Activated naive CD8-positive, alpha-beta T cell treated with anti-CD3 and anti-CD28 coated beads for 36 hours (primary cell): ENCODE measurements at regions not wholly inside any gene's neighbourhood (a gene's known extent, or its start where the extent isn't known, plus 50 kb on each side); places are given as distances from the start of the nearest gene placed in this dataset.

Experiments used
- DNase-seq: peaks from one replicate; pipeline ENCODE4 v3.0.0; 2021
- H3K27ac Mint-ChIP-seq: one replicate; pipeline ENCODE4 v1.8.0; 2022; ENCODE audit warnings: mild to moderate bottlenecking, moderate library complexity, mixed read lengths
- H3K27me3 Mint-ChIP-seq: one replicate; pipeline ENCODE4 v1.8.0; 2022; ENCODE audit warnings: mild to moderate bottlenecking, mixed read lengths
- H3K36me3 Mint-ChIP-seq: one replicate; pipeline ENCODE4 v1.8.0; 2021; ENCODE audit warnings: mild to moderate bottlenecking, mixed read lengths
- H3K4me1 Mint-ChIP-seq: one replicate; pipeline ENCODE4 v1.8.0; 2021; ENCODE audit warnings: mixed read lengths
- H3K4me3 Mint-ChIP-seq: one replicate; pipeline ENCODE4 v1.8.0; 2022; ENCODE audit warnings: mild to moderate bottlenecking, moderate library complexity, mixed read lengths
- H3K9me3 Mint-ChIP-seq: one replicate; pipeline ENCODE4 v1.8.0; 2022; ENCODE audit warnings: mixed read lengths

GRCh38 chr5:86320266-86320665 is 297.5 kb upstream of the COX7C start:
- Mint-ChIP-seq H3K27me3 (peaks cover 4% of the 10 kb centered on the region), H3K36me3 (no peaks in the 10 kb centered on the region), H3K4me3 (no peak overlapping the region), H3K27ac (no peak overlapping the region), H3K9me3 (no peaks in the 10 kb centered on the region), H3K4me1 (no peaks in the 10 kb centered on the region)
- DNase-seq = no peak

DNA sequence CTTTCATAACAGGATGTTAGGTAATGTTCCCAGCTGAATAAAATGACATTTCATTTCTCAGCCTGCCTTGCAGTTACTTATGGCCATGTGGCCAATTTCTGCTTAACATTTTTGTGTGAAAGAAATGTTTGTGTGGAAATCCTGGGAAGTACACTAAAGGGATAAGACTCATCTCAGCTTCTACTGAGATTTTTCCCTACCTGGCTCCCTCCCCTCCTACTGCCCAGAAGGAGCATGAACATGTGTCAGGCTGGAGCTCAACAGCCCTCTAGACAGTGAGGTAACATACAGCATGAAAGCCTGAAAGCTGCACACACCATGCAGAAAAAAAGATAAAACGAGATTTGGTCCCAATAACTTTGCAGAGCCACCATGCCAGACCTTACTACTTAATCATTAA is 288.4 kb upstream of the COX7C start:
- H3K4me1 Mint-ChIP-seq = no peaks in the 10 kb centered on the region
- no peak overlapping the region for H3K4me3 Mint-ChIP-seq
- no peaks in the 10 kb centered on the region for H3K36me3 Mint-ChIP-seq
- H3K27me3 Mint-ChIP-seq = no peaks in the 10 kb centered on the region
- H3K27ac Mint-ChIP-seq = no peak overlapping the region
- H3K9me3 Mint-ChIP-seq = no peaks in the 10 kb centered on the region
- DNase-seq = no peak

DNA sequence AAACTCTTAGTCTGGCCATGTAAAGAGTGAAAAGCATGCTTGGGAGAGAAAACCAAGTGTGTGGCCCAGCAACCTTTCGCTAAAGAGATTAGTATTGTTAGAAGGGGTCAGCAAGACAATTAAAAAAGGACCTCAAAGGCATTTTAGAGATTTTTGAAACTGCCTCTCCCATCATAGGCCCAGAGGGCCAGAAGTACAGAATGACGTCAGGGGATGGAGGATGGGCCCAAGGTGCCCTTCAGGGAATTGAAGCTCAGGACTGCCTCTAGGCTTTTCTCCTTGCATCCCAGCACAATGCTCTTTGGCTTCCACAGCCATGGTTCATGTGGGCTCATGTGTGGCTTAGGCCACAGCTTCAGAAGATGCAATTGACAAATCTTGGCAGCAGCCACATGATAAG is 287.0 kb upstream of the COX7C start:
- Mint-ChIP-seq H3K27me3 (no peaks in the 10 kb centered on the region), H3K4me1 (no peaks in the 10 kb centered on the region), H3K36me3 (no peaks in the 10 kb centered on the region), H3K27ac (no peak overlapping the region), H3K4me3 (no peak overlapping the region), H3K9me3 (no peaks in the 10 kb centered on the region)
- DNase-seq = no peak

- Mint-ChIP-seq H3K27ac (no peak overlapping the region), H3K27me3 (no peaks in the 10 kb centered on the region), H3K4me1 (no peaks in the 10 kb centered on the region), H3K36me3 (no peaks in the 10 kb centered on the region), H3K9me3 (no peaks in the 10 kb centered on the region), H3K4me3 (no peak overlapping the region)
- no peak for DNase-seq
These were observed 284.9 kb upstream of the COX7C start for GRCh38 chr5:86332851-86333250.

GRCh38 chr5:86337667-86338460 is 279.9 kb upstream of the COX7C start:
- Mint-ChIP-seq H3K27ac (no peak overlapping the region), H3K9me3 (no peaks in the 10 kb centered on the region), H3K36me3 (no peaks in the 10 kb centered on the region), H3K4me1 (no peaks in the 10 kb centered on the region), H3K27me3 (no peaks in the 10 kb centered on the region), H3K4me3 (no peak overlapping the region)
- DNase-seq = no peak

GRCh38 chr5:86354664-86355063 is 263.1 kb upstream of the COX7C start:
- no peaks in the 10 kb centered on the region for H3K36me3 Mint-ChIP-seq
- no peak overlapping the region for H3K4me3 Mint-ChIP-seq
- no peak for DNase-seq
- H3K27me3 Mint-ChIP-seq = no peaks in the 10 kb centered on the region
- no peak overlapping the region for H3K27ac Mint-ChIP-seq
- H3K4me1 Mint-ChIP-seq = no peaks in the 10 kb centered on the region
- no peaks in the 10 kb centered on the region for H3K9me3 Mint-ChIP-seq

DNA sequence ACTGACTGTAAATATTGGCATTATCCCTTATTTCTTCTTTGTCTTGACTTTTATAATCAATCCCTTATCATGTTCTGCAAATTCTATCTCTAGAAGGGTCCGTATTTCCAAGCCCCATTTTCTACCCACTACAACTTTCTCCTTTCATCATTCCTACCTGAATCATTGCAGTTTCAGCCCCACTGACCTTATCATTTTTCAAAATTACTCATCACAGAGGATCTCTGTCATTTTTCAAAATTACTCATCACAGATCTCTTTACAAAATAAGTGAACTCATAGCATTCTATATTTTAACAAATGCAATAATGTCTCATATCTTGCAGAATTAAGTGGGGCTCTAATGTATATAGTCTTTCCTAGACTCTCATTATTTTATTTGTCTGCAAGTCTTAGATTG is 256.9 kb upstream of the COX7C start:
- DNase-seq = no peak
- Mint-ChIP-seq H3K9me3 (no peaks in the 10 kb centered on the region), H3K27ac (no peak overlapping the region), H3K4me3 (no peak overlapping the region), H3K27me3 (no peaks in the 10 kb centered on the region), H3K4me1 (no peaks in the 10 kb centered on the region), H3K36me3 (no peaks in the 10 kb centered on the region)

- H3K4me1 Mint-ChIP-seq = no peaks in the 10 kb centered on the region
- peaks cover 3% of the 10 kb centered on the region for H3K27me3 Mint-ChIP-seq
- no peak overlapping the region for H3K4me3 Mint-ChIP-seq
- H3K27ac Mint-ChIP-seq = no peak overlapping the region
- DNase-seq = no peak
- H3K9me3 Mint-ChIP-seq = peaks cover 6% of the 10 kb centered on the region
- no peaks in the 10 kb centered on the region for H3K36me3 Mint-ChIP-seq
These were observed 246.7 kb upstream of the COX7C start for GRCh38 chr5:86371061-86371460.

GRCh38 chr5:86374611-86375010 is 243.1 kb upstream of the COX7C start:
- Mint-ChIP-seq H3K27ac (no peak overlapping the region), H3K27me3 (no peaks in the 10 kb centered on the region), H3K4me3 (no peak overlapping the region), H3K4me1 (no peaks in the 10 kb centered on the region), H3K9me3 (peaks cover 6% of the 10 kb centered on the region), H3K36me3 (no peaks in the 10 kb centered on the region)
- no peak for DNase-seq

- no peak overlapping the region for H3K27ac Mint-ChIP-seq
- H3K4me3 Mint-ChIP-seq = no peak overlapping the region
- DNase-seq = no peak
- no peaks in the 10 kb centered on the region for H3K36me3 Mint-ChIP-seq
- H3K9me3 Mint-ChIP-seq = peaks cover 6% of the 10 kb centered on the region
- H3K4me1 Mint-ChIP-seq = no peaks in the 10 kb centered on the region
- H3K27me3 Mint-ChIP-seq = no peaks in the 10 kb centered on the region
These were observed 241.5 kb upstream of the COX7C start for GRCh38 chr5:86376214-86376613.

GRCh38 chr5:86403190-86403589 is 214.6 kb upstream of the COX7C start:
- H3K27me3 Mint-ChIP-seq = no peaks in the 10 kb centered on the region
- H3K27ac Mint-ChIP-seq = no peak overlapping the region
- H3K36me3 Mint-ChIP-seq = no peaks in the 10 kb centered on the region
- H3K4me1 Mint-ChIP-seq = no peaks in the 10 kb centered on the region
- H3K9me3 Mint-ChIP-seq = no peaks in the 10 kb centered on the region
- H3K4me3 Mint-ChIP-seq = no peak overlapping the region
- DNase-seq = no peak

GRCh38 chr5:86404256-86404655 is 213.5 kb upstream of the COX7C start:
- Mint-ChIP-seq H3K9me3 (no peaks in the 10 kb centered on the region), H3K4me3 (no peak overlapping the region), H3K27me3 (no peaks in the 10 kb centered on the region), H3K36me3 (no peaks in the 10 kb centered on the region), H3K4me1 (no peaks in the 10 kb centered on the region), H3K27ac (no peak overlapping the region)
- DNase-seq = no peak

DNA sequence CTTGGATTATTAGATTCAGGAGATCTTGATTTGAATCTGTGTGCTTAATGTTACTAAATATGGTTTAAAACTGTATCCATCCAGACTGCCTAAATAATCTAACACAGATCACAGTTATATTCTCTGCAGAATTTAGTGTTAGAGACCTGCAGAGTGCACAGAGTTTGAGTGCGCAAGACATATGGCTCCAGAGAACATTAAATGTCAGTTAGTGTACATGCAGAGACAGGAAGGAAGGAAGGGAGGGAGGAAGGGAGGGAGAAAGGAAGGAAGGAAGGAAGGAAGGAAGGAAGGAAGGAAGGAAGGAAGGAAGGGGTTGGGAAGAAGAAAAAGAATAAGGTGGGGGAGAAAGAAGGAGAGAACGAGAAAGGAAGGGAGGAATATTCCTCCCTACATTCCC is 210.0 kb upstream of the COX7C start:
- no peak overlapping the region for H3K4me3 Mint-ChIP-seq
- no peak for DNase-seq
- no peak overlapping the region for H3K27ac Mint-ChIP-seq
- H3K36me3 Mint-ChIP-seq = no peaks in the 10 kb centered on the region
- no peaks in the 10 kb centered on the region for H3K4me1 Mint-ChIP-seq
- no peaks in the 10 kb centered on the region for H3K9me3 Mint-ChIP-seq
- H3K27me3 Mint-ChIP-seq = no peaks in the 10 kb centered on the region

DNA sequence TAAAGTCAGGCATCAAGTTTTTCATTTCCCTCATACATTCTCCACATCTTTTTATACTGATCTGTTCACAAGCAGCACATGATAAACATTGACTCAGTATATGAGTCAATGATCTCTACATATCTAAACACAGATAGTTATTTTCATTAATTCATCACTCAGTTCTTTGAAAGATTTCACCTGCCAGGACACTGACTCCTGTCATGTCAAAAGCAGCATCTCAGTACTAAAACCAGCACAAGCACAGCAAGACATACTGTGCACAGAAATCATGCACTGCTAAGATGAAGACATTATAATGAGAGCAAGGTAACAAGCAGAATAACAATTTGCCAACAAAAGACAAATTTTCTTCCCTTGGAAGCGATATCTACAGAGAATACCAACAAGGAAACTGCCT is 206.1 kb upstream of the COX7C start:
- H3K4me3 Mint-ChIP-seq = no peak overlapping the region
- H3K27ac Mint-ChIP-seq = no peak overlapping the region
- no peaks in the 10 kb centered on the region for H3K4me1 Mint-ChIP-seq
- no peaks in the 10 kb centered on the region for H3K9me3 Mint-ChIP-seq
- no peaks in the 10 kb centered on the region for H3K27me3 Mint-ChIP-seq
- H3K36me3 Mint-ChIP-seq = no peaks in the 10 kb centered on the region
- DNase-seq = no peak

- Mint-ChIP-seq H3K27me3 (no peaks in the 10 kb centered on the region), H3K4me1 (no peaks in the 10 kb centered on the region), H3K4me3 (no peak overlapping the region), H3K27ac (no peak overlapping the region), H3K36me3 (no peaks in the 10 kb centered on the region), H3K9me3 (no peaks in the 10 kb centered on the region)
- DNase-seq = no peak
These were observed 190.6 kb upstream of the COX7C start for GRCh38 chr5:86427158-86427557.

GRCh38 chr5:86439593-86440110 is 178.1 kb upstream of the COX7C start:
- no peaks in the 10 kb centered on the region for H3K36me3 Mint-ChIP-seq
- H3K9me3 Mint-ChIP-seq = no peaks in the 10 kb centered on the region
- H3K4me1 Mint-ChIP-seq = no peaks in the 10 kb centered on the region
- no peak for DNase-seq
- H3K27me3 Mint-ChIP-seq = no peaks in the 10 kb centered on the region
- H3K4me3 Mint-ChIP-seq = no peak overlapping the region
- H3K27ac Mint-ChIP-seq = no peak overlapping the region
